SK-N-MC (cell line): ENCODE measurements at regions not wholly inside any gene's neighbourhood (a gene's known extent, or its start where the extent isn't known, plus 50 kb on each side); places are given as distances from the start of the nearest gene placed in this dataset.

ENCODE experiments used
- EZH2 ChIP-seq: fragments of 200-600 bp; sonication (generic); IDR thresholded peaks from one replicate; pipeline ENCODE4 v1.6.1; 2017; ENCODE audit warnings: antibody characterized with exemption
- FOXP2 ChIP-seq: optimal IDR thresholded peaks from 2 replicates; pipeline ENCODE3; 2011; ENCODE audit warnings: mild to moderate bottlenecking, moderate library complexity; ENCODE audit not compliant: insufficient read depth; ENCODE audit errors: extremely low read length, control extremely low read depth
- POLR2AphosphoS5 ChIP-seq: IDR thresholded peaks from 2 replicates; pipeline ENCODE4 v1.6.1; 2012; ENCODE audit warnings: mild to moderate bottlenecking, low read depth, low read length, borderline replicate concordance

- TF ChIP-seq EZH2 (no peak), POLR2AphosphoS5 (no peak), FOXP2 (no peak)
Measured at GRCh38 chr3:80618295-80619256, 850.8 kb upstream of the ROBO1 start.
